ENCODE measurements at regions not wholly inside any gene's neighbourhood (a gene's known extent, or its start where the extent isn't known, plus 50 kb on each side); places are given as distances from the start of the nearest gene placed in this dataset.

- WGBS, 2 donors: 20 to 33% methylated on average over 2 of the region's 2 CpGs
- TF ChIP-seq CTCF (IDR thresholded peaks at IDR 0.05) (no peak), POLR2A (IDR thresholded peaks at IDR 0.05) (no peak)
- Histone ChIP-seq H3K27ac (no peak overlapping the region), H3K9me3 (no peaks in the 10 kb centered on the region), H3K27me3 (no peaks in the 10 kb centered on the region), H3K4me3 (replicated peaks in 1 of 3) (no peak overlapping the region), H3K4me1 (no peaks in the 10 kb centered on the region), H3K36me3 (no peaks in the 10 kb centered on the region)
- no peak for DNase-seq
- intact Hi-C loops (cut with DNase I): no loop called here
Measured at GRCh38 chr7:85940798-85941197, 702.9 kb upstream of the GRM3 start.

- no peak for DNase-seq
- TF ChIP-seq CTCF (IDR thresholded peaks at IDR 0.05): no peak
- TF ChIP-seq POLR2A (IDR thresholded peaks at IDR 0.05): no peak
- intact Hi-C loops (cut with DNase I): no loop called here
- no peak overlapping the region for H3K4me3 ChIP-seq (replicated peaks in 1 of 3)
- no peaks in the 10 kb centered on the region for H3K4me1 ChIP-seq
- H3K36me3 ChIP-seq: no peaks in the 10 kb centered on the region
- no peak overlapping the region for H3K27ac ChIP-seq
- WGBS, 2 donors: 70 to 75% methylated on average over 1 of the region's 1 CpG
- no peaks in the 10 kb centered on the region for H3K9me3 ChIP-seq
- H3K27me3 ChIP-seq: no peaks in the 10 kb centered on the region
Measured at GRCh38 chr7:85931919-85932318, 711.8 kb upstream of the GRM3 start.

DNA sequence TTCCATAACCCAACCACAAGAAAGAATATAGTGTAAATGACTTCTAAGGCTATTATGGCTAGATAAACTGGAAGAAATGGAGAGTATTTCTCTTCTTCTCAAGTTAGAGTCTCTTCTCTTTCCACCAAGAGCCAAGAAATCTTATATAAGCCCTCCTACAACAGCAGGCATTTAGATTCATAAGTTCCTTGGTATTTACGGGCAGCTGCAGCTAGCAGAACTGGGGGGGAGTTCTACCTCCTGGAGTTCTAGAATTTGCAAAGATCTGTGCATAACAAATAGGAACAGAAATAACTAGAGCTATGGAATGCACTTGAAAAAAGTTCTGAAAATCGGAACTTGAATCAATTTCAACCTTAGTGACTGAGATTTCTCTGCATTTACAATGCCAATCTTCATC is 715.2 kb upstream of the GRM3 start:
- no peaks in the 10 kb centered on the region for H3K4me1 ChIP-seq
- 54 to 56% methylated on average over 2 of the region's 2 CpGs for WGBS, 2 donors
- no peak for DNase-seq
- H3K27me3 ChIP-seq: no peaks in the 10 kb centered on the region
- no peak overlapping the region for H3K27ac ChIP-seq
- no peaks in the 10 kb centered on the region for H3K36me3 ChIP-seq
- H3K9me3 ChIP-seq: no peaks in the 10 kb centered on the region
- TF ChIP-seq POLR2A (IDR thresholded peaks at IDR 0.05) (no peak), CTCF (IDR thresholded peaks at IDR 0.05) (no peak)
- intact Hi-C loops (cut with DNase I): no loop called here
- H3K4me3 ChIP-seq (replicated peaks in 1 of 3): no peak overlapping the region

- Histone ChIP-seq H3K27ac (no peak overlapping the region), H3K9me3 (no peaks in the 10 kb centered on the region), H3K27me3 (no peaks in the 10 kb centered on the region), H3K4me1 (no peaks in the 10 kb centered on the region), H3K36me3 (no peaks in the 10 kb centered on the region), H3K4me3 (replicated peaks in 1 of 3) (no peak overlapping the region)
- intact Hi-C loops (cut with DNase I): no loop called here
- DNase-seq: no peak
- TF ChIP-seq CTCF (IDR thresholded peaks at IDR 0.05) (no peak), POLR2A (IDR thresholded peaks at IDR 0.05) (no peak)
- 38 to 54% methylated on average over 3 of the region's 3 CpGs for WGBS, 2 donors
Measured at GRCh38 chr7:85927226-85927625, 716.5 kb upstream of the GRM3 start.

GRCh38 chr7:85924062-85924461 is 719.6 kb upstream of the GRM3 start:
- Histone ChIP-seq H3K27ac (no peak overlapping the region), H3K36me3 (no peaks in the 10 kb centered on the region), H3K9me3 (no peaks in the 10 kb centered on the region), H3K4me3 (replicated peaks in 1 of 3) (no peak overlapping the region), H3K4me1 (no peaks in the 10 kb centered on the region), H3K27me3 (no peaks in the 10 kb centered on the region)
- no peak for DNase-seq
- TF ChIP-seq POLR2A (IDR thresholded peaks at IDR 0.05) (no peak), CTCF (IDR thresholded peaks at IDR 0.05) (no peak)
- intact Hi-C loops (cut with DNase I): no loop called here
- WGBS, 2 donors: 88 to 91% methylated on average over 2 of the region's 2 CpGs
